Activated T-cell treated with anti-CD3 and anti-CD28 coated beads, Interleukin-2, amount 50 U/mL, for 24 hours (primary cell): ENCODE measurements at regions not wholly inside any gene's neighbourhood (a gene's known extent, or its start where the extent isn't known, plus 50 kb on each side); places are given as distances from the start of the nearest gene placed in this dataset.

Source experiments
- DNase-seq: peaks from one replicate; pipeline ENCODE4 v3.0.0-alpha.2; 2020
- H3K27ac Mint-ChIP-seq: 2 replicates; pipeline ENCODE4 v1.8.0; 2020; ENCODE audit warnings: mild to moderate bottlenecking, mixed read lengths
- H3K27me3 Mint-ChIP-seq: 2 replicates; pipeline ENCODE4 v1.8.0; 2020; ENCODE audit warnings: mixed read lengths
- H3K36me3 Mint-ChIP-seq: 2 replicates; pipeline ENCODE4 v1.8.0; 2020; ENCODE audit warnings: low read depth, mixed read lengths
- H3K4me1 Mint-ChIP-seq: 2 replicates; pipeline ENCODE4 v1.8.0; 2020; ENCODE audit warnings: low read depth, mixed read lengths
- H3K4me3 Mint-ChIP-seq: 2 replicates; pipeline ENCODE4 v1.8.0; 2020; ENCODE audit warnings: mild to moderate bottlenecking, moderate library complexity, mixed read lengths
- H3K9me3 Mint-ChIP-seq: 2 replicates; pipeline ENCODE4 v1.8.0; 2020; ENCODE audit warnings: mixed read lengths

GRCh38 chr5:98604721-98605425 is 168.6 kb upstream of the RGMB start:
- Mint-ChIP-seq H3K4me1 (no peaks in the 10 kb centered on the region), H3K27ac (no peak overlapping the region), H3K4me3 (no peak overlapping the region), H3K36me3 (no peaks in the 10 kb centered on the region), H3K9me3 (no peaks in the 10 kb centered on the region), H3K27me3 (no peaks in the 10 kb centered on the region)
- no peak for DNase-seq

DNA sequence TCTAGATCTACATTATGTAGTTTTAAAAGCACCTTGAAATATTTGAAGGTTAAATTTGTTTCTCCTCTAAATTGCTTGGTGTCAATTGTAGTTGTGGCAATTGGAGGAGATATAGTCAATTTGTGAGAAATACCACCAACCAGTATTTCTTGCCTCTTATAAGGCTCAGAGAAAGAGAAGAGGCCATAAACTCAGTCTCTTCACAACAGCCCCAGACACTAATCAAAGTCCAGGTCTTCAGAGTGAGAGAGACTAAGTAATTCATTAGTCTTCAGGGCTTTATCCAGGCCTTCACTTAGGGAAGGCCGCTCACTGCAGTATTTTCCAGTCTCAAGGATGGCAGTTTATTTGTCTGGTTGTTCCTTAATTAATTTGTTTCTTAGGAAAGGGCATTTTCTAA is 168.0 kb upstream of the RGMB start:
- Mint-ChIP-seq H3K36me3 (no peaks in the 10 kb centered on the region), H3K27me3 (no peaks in the 10 kb centered on the region), H3K4me1 (no peaks in the 10 kb centered on the region), H3K27ac (no peak overlapping the region), H3K9me3 (no peaks in the 10 kb centered on the region), H3K4me3 (no peak overlapping the region)
- no peak for DNase-seq

GRCh38 chr5:98606961-98607360 is 166.5 kb upstream of the RGMB start:
- no peaks in the 10 kb centered on the region for H3K27me3 Mint-ChIP-seq
- no peak for DNase-seq
- H3K27ac Mint-ChIP-seq, result no peak overlapping the region
- H3K9me3 Mint-ChIP-seq, result no peaks in the 10 kb centered on the region
- no peak overlapping the region for H3K4me3 Mint-ChIP-seq
- H3K4me1 Mint-ChIP-seq, result no peaks in the 10 kb centered on the region
- H3K36me3 Mint-ChIP-seq, result no peaks in the 10 kb centered on the region

GRCh38 chr5:98608052-98608451 is 165.4 kb upstream of the RGMB start:
- Mint-ChIP-seq H3K27ac (no peak overlapping the region), H3K4me1 (no peaks in the 10 kb centered on the region), H3K27me3 (no peaks in the 10 kb centered on the region), H3K9me3 (no peaks in the 10 kb centered on the region), H3K36me3 (no peaks in the 10 kb centered on the region), H3K4me3 (no peak overlapping the region)
- DNase-seq, result no peak

DNA sequence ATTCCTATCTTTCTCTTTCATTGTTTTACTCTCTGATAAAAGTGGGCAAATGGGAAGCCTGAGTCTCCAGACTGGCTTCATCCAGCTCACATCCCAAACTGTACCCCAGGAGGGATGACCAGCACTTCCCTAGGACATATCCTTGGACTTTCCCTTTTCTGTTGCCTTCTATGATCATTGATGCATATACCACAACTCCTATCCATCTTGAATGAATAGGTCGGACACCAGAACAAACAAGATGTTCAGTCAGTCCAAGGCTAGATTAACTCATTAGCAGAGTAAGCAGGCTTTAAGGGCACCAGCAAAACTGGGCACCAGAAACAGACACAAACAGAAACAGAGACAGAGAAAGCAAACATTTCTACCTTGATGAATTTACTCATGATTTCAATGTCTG is 159.1 kb upstream of the RGMB start:
- DNase-seq, result no peak
- H3K27me3 Mint-ChIP-seq, result no peaks in the 10 kb centered on the region
- H3K36me3 Mint-ChIP-seq, result no peaks in the 10 kb centered on the region
- no peaks in the 10 kb centered on the region for H3K9me3 Mint-ChIP-seq
- H3K4me3 Mint-ChIP-seq, result no peak overlapping the region
- H3K27ac Mint-ChIP-seq, result no peak overlapping the region
- H3K4me1 Mint-ChIP-seq, result no peaks in the 10 kb centered on the region

DNA sequence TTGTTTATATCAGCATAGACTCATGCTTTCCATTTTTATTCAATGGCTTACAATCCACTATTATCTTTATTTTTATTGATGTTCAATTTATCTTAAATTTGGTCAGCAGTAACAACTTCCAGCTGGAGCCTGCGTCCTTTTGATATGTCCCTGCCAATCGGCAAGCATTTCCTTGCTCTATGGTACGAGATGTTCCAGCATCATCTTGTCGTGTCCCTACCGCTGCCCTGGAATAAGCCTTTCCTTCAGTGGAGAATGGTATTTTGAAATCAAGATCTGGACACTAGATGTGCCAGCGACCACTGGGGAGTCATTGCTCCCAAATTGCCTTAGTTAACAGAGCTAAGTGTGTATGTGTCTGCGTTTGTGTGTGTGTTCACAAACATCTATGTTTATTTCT is 151.6 kb upstream of the RGMB start:
- no peaks in the 10 kb centered on the region for H3K36me3 Mint-ChIP-seq

DNA sequence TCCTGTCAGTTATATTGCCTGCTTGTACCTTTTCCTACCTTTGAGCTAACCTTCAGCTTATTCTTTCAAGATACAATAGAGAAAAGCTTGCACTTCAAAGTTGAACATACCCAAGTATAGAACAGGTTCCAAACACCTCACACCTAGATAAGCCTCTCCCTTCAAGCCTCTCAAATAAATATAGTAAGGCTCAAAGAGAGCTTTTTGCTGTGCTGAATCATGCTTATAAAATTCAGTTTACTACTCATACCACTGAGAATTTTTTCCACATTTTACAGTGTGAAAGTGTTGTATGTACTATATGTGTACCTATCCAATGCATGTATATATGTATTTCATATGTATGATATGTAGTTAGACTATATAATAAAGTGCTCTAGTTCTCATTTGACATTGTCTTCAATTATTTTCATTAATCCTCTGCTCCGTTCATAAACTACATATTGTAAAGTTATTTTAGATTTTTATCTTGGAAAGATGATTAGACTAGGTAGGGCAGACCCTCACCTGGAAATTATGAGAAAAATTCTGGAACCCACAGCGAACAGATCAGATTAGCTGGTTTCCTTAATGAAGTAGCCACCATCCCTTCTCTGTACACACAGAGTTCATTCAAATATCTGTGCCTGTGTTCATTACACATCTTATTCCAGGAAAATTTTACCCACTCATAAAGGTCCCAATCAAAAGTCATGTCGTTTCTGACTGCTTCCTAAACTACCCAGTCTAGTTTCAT is 149.2 kb upstream of the RGMB start:
- no peaks in the 10 kb centered on the region for H3K36me3 Mint-ChIP-seq
- no peaks in the 10 kb centered on the region for H3K9me3 Mint-ChIP-seq
- no peak overlapping the region for H3K27ac Mint-ChIP-seq
- peaks cover 5% of the 10 kb centered on the region for H3K27me3 Mint-ChIP-seq
- DNase-seq, result no peak
- H3K4me3 Mint-ChIP-seq, result no peak overlapping the region
- H3K4me1 Mint-ChIP-seq, result no peaks in the 10 kb centered on the region

More for the DNA sequence above, 151.6 kb upstream of the RGMB start:
- Mint-ChIP-seq H3K4me1 (no peaks in the 10 kb centered on the region), H3K4me3 (no peak overlapping the region), H3K27me3 (peaks cover 5% of the 10 kb centered on the region), H3K9me3 (no peaks in the 10 kb centered on the region), H3K27ac (no peak overlapping the region)
- no peak for DNase-seq

DNA sequence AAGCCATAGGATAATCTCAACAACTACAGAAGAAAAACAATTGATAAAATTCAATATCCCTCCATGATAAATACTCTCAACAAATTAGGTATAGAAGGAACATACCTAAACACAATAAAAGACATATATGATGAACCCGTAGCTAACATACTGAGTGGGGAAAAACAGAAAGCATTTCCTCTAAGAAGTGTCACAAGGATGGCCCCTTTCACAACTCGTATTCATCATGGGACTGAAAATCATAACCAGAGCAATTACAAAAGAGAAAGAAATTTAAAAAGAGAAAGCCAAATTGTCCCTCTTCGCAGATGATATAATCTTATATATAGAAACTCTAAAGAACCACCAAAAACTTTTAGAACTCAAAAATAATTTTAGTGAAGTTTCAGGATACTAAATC is 146.3 kb upstream of the RGMB start:
- Mint-ChIP-seq H3K4me1 (no peaks in the 10 kb centered on the region), H3K27me3 (peaks cover 5% of the 10 kb centered on the region)

DNA sequence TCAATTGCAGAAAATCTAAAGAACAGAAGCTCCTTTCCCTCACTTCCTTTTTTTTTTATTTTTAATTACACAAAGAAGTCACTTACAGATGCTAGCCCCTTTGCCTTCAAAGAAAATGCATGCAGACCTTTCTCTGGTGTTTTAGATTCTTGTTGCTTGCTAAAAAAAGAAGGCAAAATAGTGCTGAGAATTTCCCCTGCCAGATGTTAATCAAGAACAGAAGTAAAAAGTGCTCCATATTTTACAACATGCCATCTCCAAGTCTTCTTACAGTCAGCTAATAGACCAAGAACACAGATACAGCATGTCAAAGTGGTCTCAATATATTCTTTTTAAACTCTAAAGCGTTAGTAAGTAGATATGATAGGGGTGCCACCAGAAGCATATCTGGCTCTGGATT is 142.8 kb upstream of the RGMB start:
- Mint-ChIP-seq H3K27me3 (no peaks in the 10 kb centered on the region), H3K9me3 (no peaks in the 10 kb centered on the region), H3K4me1 (no peaks in the 10 kb centered on the region), H3K36me3 (no peaks in the 10 kb centered on the region), H3K27ac (no peak overlapping the region), H3K4me3 (no peak overlapping the region)
- no peak for DNase-seq

More for the DNA sequence above, 146.3 kb upstream of the RGMB start:
- H3K27ac Mint-ChIP-seq, result no peak overlapping the region
- H3K9me3 Mint-ChIP-seq, result no peaks in the 10 kb centered on the region
- no peak overlapping the region for H3K4me3 Mint-ChIP-seq
- DNase-seq, result no peak
- H3K36me3 Mint-ChIP-seq, result no peaks in the 10 kb centered on the region

- H3K4me1 Mint-ChIP-seq, result no peaks in the 10 kb centered on the region
- no peak for DNase-seq
Measured at GRCh38 chr5:98631311-98632054, 142.0 kb upstream of the RGMB start.

DNA sequence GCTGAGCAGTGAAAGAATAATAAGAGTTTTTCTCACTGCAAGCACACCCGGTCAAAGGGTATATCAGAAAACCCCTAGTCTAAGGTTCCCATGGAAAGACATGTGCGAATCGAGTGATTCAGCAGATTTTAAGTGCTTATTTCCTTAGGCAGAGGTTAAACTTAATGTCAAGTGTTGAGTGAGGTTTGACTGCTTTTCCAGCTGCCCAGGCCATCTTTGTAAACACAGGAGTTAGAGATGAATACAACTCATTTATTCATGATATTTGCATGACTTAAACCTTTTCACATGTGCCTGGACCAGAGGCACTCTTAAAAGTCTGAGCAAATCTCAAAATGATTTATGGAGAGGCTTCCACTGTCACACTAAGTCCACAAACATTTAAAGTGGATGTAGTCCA is 137.8 kb upstream of the RGMB start:
- no peaks in the 10 kb centered on the region for H3K36me3 Mint-ChIP-seq
- H3K9me3 Mint-ChIP-seq, result no peaks in the 10 kb centered on the region
- no peak for DNase-seq
- no peaks in the 10 kb centered on the region for H3K4me1 Mint-ChIP-seq
- H3K27ac Mint-ChIP-seq, result no peak overlapping the region
- no peak overlapping the region for H3K4me3 Mint-ChIP-seq
- H3K27me3 Mint-ChIP-seq, result peaks cover 2% of the 10 kb centered on the region

More at GRCh38 chr5:98631311-98632054, 142.0 kb upstream of the RGMB start:
- H3K9me3 Mint-ChIP-seq, result no peaks in the 10 kb centered on the region
- no peaks in the 10 kb centered on the region for H3K27me3 Mint-ChIP-seq
- no peaks in the 10 kb centered on the region for H3K36me3 Mint-ChIP-seq
- H3K4me3 Mint-ChIP-seq, result no peak overlapping the region
- no peak overlapping the region for H3K27ac Mint-ChIP-seq

DNA sequence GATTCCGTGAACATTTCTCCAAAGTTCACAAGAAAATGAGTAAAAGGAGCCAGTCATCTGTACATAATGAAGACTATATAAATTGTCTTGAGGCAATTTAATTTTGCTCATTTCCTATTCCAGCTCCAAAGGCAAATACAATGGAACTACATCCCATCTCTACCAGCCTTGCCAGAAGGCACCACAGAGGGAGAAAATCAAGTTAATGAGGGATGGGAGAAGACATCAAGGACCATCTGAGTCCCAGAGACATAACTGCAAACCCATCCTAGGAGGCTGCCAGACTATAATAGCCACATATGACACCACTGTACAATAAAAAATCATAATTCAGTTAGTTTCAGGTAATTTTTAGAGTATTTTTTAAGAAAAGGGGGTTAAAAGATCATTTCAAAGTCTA is 136.3 kb upstream of the RGMB start:
- Mint-ChIP-seq H3K4me1 (no peaks in the 10 kb centered on the region), H3K36me3 (no peaks in the 10 kb centered on the region), H3K27me3 (peaks cover 2% of the 10 kb centered on the region), H3K27ac (no peak overlapping the region), H3K4me3 (no peak overlapping the region), H3K9me3 (no peaks in the 10 kb centered on the region)
- DNase-seq, result no peak

GRCh38 chr5:98637557-98637956 is 135.9 kb upstream of the RGMB start:
- no peaks in the 10 kb centered on the region for H3K4me1 Mint-ChIP-seq
- H3K36me3 Mint-ChIP-seq, result no peaks in the 10 kb centered on the region
- H3K9me3 Mint-ChIP-seq, result no peaks in the 10 kb centered on the region
- H3K27ac Mint-ChIP-seq, result no peak overlapping the region
- peaks cover 2% of the 10 kb centered on the region for H3K27me3 Mint-ChIP-seq
- no peak overlapping the region for H3K4me3 Mint-ChIP-seq
- DNase-seq, result no peak

DNA sequence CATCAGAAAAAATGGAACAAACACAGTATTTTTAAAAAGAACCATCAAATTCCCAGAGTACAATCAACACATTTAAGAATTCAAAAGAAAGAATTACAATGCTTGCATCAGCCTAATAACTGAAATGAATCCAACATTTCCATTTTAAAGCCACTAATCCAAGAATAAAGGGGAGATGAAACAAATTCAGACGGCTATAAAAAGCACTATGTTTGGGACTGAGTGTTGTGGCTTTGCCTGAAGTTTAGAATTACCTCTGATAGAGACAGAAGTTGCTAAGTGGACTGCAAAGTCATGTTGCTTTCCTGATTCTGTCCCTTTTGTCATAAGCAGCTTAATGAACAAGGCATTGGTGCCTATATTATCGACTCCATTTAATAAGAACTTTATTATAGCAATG is 135.4 kb upstream of the RGMB start:
- no peaks in the 10 kb centered on the region for H3K4me1 Mint-ChIP-seq
- H3K9me3 Mint-ChIP-seq, result no peaks in the 10 kb centered on the region
- DNase-seq, result no peak
- no peaks in the 10 kb centered on the region for H3K36me3 Mint-ChIP-seq
- peaks cover 2% of the 10 kb centered on the region for H3K27me3 Mint-ChIP-seq
- no peak overlapping the region for H3K4me3 Mint-ChIP-seq
- H3K27ac Mint-ChIP-seq, result no peak overlapping the region

GRCh38 chr5:98638701-98639100 is 134.8 kb upstream of the RGMB start:
- Mint-ChIP-seq H3K4me3 (no peak overlapping the region), H3K27ac (no peak overlapping the region), H3K36me3 (no peaks in the 10 kb centered on the region)

More at GRCh38 chr5:98638701-98639100, 134.8 kb upstream of the RGMB start:
- no peaks in the 10 kb centered on the region for H3K4me1 Mint-ChIP-seq
- H3K9me3 Mint-ChIP-seq, result no peaks in the 10 kb centered on the region
- no peak for DNase-seq
- peaks cover 2% of the 10 kb centered on the region for H3K27me3 Mint-ChIP-seq
